Parathyroid adenoma (tissue), 2 donors: ENCODE measurements at regions not wholly inside any gene's neighbourhood (a gene's known extent, or its start where the extent isn't known, plus 50 kb on each side); places are given as distances from the start of the nearest gene placed in this dataset.

Experiments used
- H2AFZ ChIP-seq: fragments of 300-600 bp; sonication (generic); one replicate; pipeline ENCODE4 v1.7.0; 2017; ENCODE audit warnings: antibody characterized with exemption, mild to moderate bottlenecking
- H3K27ac ChIP-seq: fragments of 300-600 bp; sonication (generic); one replicate; pipeline ENCODE4 v1.7.0; 2017
- H3K27me3 ChIP-seq: fragments of 300-600 bp; sonication (generic); one replicate; pipeline ENCODE4 v1.7.0; 2017; ENCODE audit warnings: low read length; ENCODE audit not compliant: control insufficient read depth, insufficient read depth
- H3K36me3 ChIP-seq: fragments of 300-600 bp; sonication (generic); one replicate; pipeline ENCODE4 v1.7.0; 2017; ENCODE audit warnings: low read length; ENCODE audit not compliant: control insufficient read depth, insufficient read depth
- H3K4me1 ChIP-seq: fragments of 300-600 bp; sonication (generic); one replicate; pipeline ENCODE4 v1.7.0; 2017; ENCODE audit warnings: control low read depth
- H3K4me2 ChIP-seq: fragments of 300-600 bp; sonication (generic); one replicate; pipeline ENCODE4 v1.7.0; 2017; ENCODE audit warnings: low read length
- H3K4me3 ChIP-seq: fragments of 300-600 bp; sonication (generic); one replicate; pipeline ENCODE4 v1.7.0; 2017; ENCODE audit warnings: low read depth, low read length
- H3K79me2 ChIP-seq: fragments of 300-600 bp; sonication (generic); one replicate; pipeline ENCODE4 v1.7.0; 2017; ENCODE audit warnings: control low read depth
- H3K9ac ChIP-seq: fragments of 300-600 bp; sonication (generic); one replicate; pipeline ENCODE4 v1.7.0; 2017; ENCODE audit warnings: mild to moderate bottlenecking
- H3K9me3 ChIP-seq: fragments of 300-600 bp; sonication (generic); one replicate; pipeline ENCODE4 v1.7.0; 2017; ENCODE audit warnings: low read length; ENCODE audit not compliant: control insufficient read depth
- TF ChIP-seq, protein P1 (sequence below): fragments of 300-600 bp; sonication (generic); IDR thresholded peaks from one replicate; pipeline ENCODE4 v1.7.0; 2017; ENCODE audit warnings: antibody characterized with exemption, mild to moderate bottlenecking
- donor health status: primary hyperparathyroidism.

DNA sequence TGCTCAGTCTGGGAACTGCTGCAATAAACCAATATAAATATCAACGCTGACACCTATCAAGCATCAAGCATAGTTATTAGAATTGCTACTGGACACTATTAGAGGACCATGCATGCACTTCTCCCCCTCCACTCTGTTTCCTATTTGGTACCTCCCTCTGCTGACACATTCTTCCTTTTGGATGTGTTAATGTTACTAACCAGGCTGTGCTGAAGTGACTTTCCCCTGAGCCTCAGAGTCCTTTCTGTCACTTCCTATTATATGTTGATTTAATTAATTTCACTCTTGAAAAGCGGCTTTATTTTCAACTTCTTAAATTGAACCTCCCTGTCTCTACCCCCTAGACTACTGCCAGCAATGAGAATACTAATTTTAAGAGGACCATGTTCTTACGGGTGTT, 379.1 kb downstream of the MCTP2 start:
- Histone ChIP-seq H3K79me2 (no peaks in the 10 kb centered on the region), H3K4me1 (no peaks in the 10 kb centered on the region), H3K4me2 (no peak overlapping the region), H3K9ac (no peak overlapping the region), H3K27ac (no peak overlapping the region), H3K4me3 (no peak overlapping the region), H3K36me3 (no peaks in the 10 kb centered on the region), H3K9me3 (no peaks in the 10 kb centered on the region), H2AFZ (no peak overlapping the region), H3K27me3 (no peaks in the 10 kb centered on the region)
- TF ChIP-seq, protein P1, sequence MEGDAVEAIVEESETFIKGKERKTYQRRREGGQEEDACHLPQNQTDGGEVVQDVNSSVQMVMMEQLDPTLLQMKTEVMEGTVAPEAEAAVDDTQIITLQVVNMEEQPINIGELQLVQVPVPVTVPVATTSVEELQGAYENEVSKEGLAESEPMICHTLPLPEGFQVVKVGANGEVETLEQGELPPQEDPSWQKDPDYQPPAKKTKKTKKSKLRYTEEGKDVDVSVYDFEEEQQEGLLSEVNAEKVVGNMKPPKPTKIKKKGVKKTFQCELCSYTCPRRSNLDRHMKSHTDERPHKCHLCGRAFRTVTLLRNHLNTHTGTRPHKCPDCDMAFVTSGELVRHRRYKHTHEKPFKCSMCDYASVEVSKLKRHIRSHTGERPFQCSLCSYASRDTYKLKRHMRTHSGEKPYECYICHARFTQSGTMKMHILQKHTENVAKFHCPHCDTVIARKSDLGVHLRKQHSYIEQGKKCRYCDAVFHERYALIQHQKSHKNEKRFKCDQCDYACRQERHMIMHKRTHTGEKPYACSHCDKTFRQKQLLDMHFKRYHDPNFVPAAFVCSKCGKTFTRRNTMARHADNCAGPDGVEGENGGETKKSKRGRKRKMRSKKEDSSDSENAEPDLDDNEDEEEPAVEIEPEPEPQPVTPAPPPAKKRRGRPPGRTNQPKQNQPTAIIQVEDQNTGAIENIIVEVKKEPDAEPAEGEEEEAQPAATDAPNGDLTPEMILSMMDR, result no peak

DNA sequence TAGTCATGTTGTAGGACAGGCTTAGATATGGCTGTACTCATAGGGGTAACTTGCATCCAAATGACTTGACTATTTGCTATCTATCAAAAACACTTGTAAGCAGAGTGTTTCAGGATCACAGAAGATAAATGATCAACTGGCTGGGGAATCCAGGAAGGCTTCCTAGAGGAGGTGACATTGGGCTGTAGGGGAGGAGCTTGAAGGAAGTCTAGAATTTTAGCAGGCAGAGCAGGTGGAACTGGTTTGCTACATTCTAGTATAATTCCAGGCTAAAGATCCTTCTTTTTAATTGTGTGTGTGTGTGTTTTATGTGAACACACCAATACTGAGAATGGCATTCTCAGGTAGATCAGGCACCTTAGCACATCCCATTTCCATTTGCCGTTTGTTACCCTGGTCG, 380.3 kb downstream of the MCTP2 start:
- no peak overlapping the region for H3K4me3 ChIP-seq
- H3K4me2 ChIP-seq, result no peak overlapping the region
- H3K79me2 ChIP-seq, result no peaks in the 10 kb centered on the region
- no peaks in the 10 kb centered on the region for H3K9me3 ChIP-seq
- no peaks in the 10 kb centered on the region for H3K4me1 ChIP-seq
- no peaks in the 10 kb centered on the region for H3K36me3 ChIP-seq
- H3K27ac ChIP-seq, result no peak overlapping the region
- TF ChIP-seq, protein P1, result no peak
- H2AFZ ChIP-seq, result no peak overlapping the region
- H3K9ac ChIP-seq, result no peak overlapping the region
- no peaks in the 10 kb centered on the region for H3K27me3 ChIP-seq

DNA sequence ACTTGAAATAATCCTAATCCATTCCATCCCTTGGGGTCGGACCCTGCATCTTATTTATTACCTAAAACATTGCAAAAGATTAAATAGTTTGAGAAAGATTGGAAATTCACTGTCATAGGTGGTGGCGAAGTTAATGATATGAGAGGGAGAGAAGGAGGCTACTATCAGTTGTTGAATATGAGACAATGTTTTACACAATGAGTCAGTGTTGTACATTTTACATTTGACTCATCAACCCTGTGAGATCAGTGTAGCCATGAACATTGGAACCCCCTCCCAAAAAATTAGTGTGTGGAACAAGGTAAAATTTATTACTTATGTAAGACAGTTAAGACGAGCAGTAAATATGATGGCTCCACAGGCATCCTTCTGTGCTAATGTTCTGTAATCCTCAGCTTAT, 384.3 kb downstream of the MCTP2 start:
- no peaks in the 10 kb centered on the region for H3K79me2 ChIP-seq
- TF ChIP-seq, protein P1, result no peak
- H3K4me1 ChIP-seq, result no peaks in the 10 kb centered on the region
- H3K4me2 ChIP-seq, result no peak overlapping the region
- H3K9ac ChIP-seq, result no peak overlapping the region
- no peak overlapping the region for H2AFZ ChIP-seq
- H3K9me3 ChIP-seq, result no peaks in the 10 kb centered on the region
- H3K27me3 ChIP-seq, result no peaks in the 10 kb centered on the region
- H3K4me3 ChIP-seq, result no peak overlapping the region
- no peak overlapping the region for H3K27ac ChIP-seq
- no peaks in the 10 kb centered on the region for H3K36me3 ChIP-seq

DNA sequence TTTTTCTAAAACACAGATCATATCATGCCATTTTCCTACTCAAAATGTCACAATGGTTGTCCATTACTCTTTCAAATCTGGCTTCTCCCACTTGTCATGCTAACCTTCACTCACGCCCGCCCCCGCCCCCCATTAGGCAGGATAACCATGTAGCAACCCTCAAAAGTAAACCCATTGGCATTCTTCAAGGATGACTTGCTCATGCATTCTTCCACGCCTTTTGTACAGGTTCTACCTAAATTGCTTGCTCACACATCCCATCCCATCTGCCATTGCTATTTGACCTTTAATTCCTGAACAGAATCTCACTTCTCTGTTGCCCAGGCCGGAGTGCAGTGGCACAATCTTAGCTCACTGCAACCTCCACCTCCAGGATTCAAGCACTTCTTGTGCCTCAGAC, 389.3 kb downstream of the MCTP2 start:
- Histone ChIP-seq H3K4me3 (no peak overlapping the region), H3K9ac (no peak overlapping the region), H3K27me3 (no peaks in the 10 kb centered on the region), H3K4me2 (no peak overlapping the region), H3K79me2 (no peaks in the 10 kb centered on the region), H3K36me3 (no peaks in the 10 kb centered on the region), H3K4me1 (no peaks in the 10 kb centered on the region), H3K9me3 (no peaks in the 10 kb centered on the region), H3K27ac (no peak overlapping the region), H2AFZ (no peak overlapping the region)
- TF ChIP-seq, protein P1, result no peak

DNA sequence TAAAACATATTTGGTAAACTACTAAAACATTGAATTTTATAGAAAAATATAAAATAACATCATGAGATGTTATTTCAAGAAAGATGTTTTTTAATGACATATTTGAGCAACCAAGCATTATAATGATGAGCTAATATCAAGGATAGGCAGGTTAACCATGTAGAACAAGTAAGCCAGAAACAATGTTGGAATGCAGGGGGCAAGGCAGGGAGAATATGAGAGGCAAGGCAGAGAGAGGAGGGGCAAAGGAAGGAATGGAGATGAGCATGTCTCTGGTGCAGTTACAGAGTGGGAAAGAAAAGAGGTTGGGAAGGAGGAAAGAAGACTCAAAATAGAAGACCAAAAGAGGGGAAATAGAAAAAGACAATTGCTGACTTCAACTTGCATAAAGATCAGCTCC, 390.4 kb downstream of the MCTP2 start:
- Histone ChIP-seq H3K27me3 (no peaks in the 10 kb centered on the region), H3K4me1 (no peaks in the 10 kb centered on the region), H2AFZ (no peak overlapping the region), H3K4me3 (no peak overlapping the region), H3K9me3 (no peaks in the 10 kb centered on the region), H3K36me3 (no peaks in the 10 kb centered on the region), H3K27ac (no peak overlapping the region), H3K9ac (no peak overlapping the region), H3K4me2 (no peak overlapping the region), H3K79me2 (no peaks in the 10 kb centered on the region)
- TF ChIP-seq, protein P1, result no peak
